Tibial artery (tissue), 4 donors: ENCODE measurements at regions not wholly inside any gene's neighbourhood (a gene's known extent, or its start where the extent isn't known, plus 50 kb on each side); places are given as distances from the start of the nearest gene placed in this dataset.

Experiments used
- DNase-seq, 2 donors: peaks; one replicate each; pipeline ENCODE4 v3.0.0-alpha.2; 2019
- H3K27ac ChIP-seq, 2 donors: fragments of 200-600 bp; sonication (generic) in 1 of 2; 1 replicate in 1 of 2; 2 replicates in 1 of 2; pipeline ENCODE4 v1.5.1; 2018 to 2019; ENCODE audit warnings: mild to moderate bottlenecking in 1 of 2
- H3K27me3 ChIP-seq, 2 donors: fragments of 200-600 bp; sonication (generic) in 1 of 2; one replicate each; pipeline versions ENCODE4 v1.5.1 to v1.6.0; 2016 to 2019
- H3K36me3 ChIP-seq, 3 donors: fragments of 200-600 bp; sonication (generic) in 2 of 3; one replicate each; pipeline ENCODE4 v1.5.1; 2016 to 2019; ENCODE audit warnings: mild to moderate bottlenecking in 2 of 3
- H3K4me1 ChIP-seq, 4 donors: fragments of 200-600 bp; sonication (generic) in 2 of 4; 1 replicate in 3 of 4; 2 replicates in 1 of 4; pipeline ENCODE4 v1.5.1; 2016 to 2019
- H3K4me3 ChIP-seq, 2 donors: fragments of 200-600 bp; sonication (generic) in 1 of 2; 1 replicate in 1 of 2; 2 replicates in 1 of 2; pipeline ENCODE4 v1.5.1; 2018 to 2019; ENCODE audit warnings: mild to moderate bottlenecking in 2 of 2
- H3K9me3 ChIP-seq, 3 donors: fragments of 200-600 bp; sonication (generic) in 1 of 3; one replicate each; pipeline ENCODE4 v1.5.1; 2016 to 2019
- CTCF ChIP-seq, 2 experiments: fragments of 200-600 bp in 1 of 2; fragments of 450-650 bp in 1 of 2; IDR thresholded peaks; one replicate each; pipeline ENCODE4 v1.5.1; 2017 to 2019; ENCODE audit warnings: antibody characterized with exemption in 2 of 2, mild to moderate bottlenecking in 1 of 2, moderate library complexity in 1 of 2
- intact Hi-C: fragments of 100-400 bp; cut with DNase I; formaldehyde crosslinking; loops from one replicate; pipeline ENCODE4 v1.15.0; 2023; ENCODE audit warnings: low total_unique reads

DNA sequence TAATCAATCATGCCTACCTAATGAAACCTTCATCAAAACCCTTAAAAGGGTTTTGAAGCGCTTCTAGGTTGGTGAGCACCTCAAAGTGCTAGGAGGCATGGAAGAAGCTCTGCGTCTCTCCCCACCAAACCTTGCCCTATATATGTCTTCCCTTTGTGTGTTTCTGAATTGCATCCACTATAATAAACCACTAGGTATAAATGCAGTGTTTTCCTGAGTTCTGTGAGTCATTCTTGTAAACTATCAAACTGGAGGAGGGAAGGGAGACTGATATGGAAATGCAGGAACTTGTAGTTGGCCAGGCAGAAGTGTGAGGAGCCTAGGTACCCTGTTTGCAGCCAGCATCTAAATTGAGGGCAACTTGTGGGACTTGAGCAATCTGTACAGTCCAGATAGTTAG, 698.8 kb downstream of the DOK5 start:
- intact Hi-C loops = no loop called here
- H3K4me1 ChIP-seq = peaks cover 0 to 8% (median 0%) of the 10 kb centered on the region in 4 donors
- no peak for DNase-seq
- H3K27ac ChIP-seq = no peak overlapping the region
- H3K36me3 ChIP-seq = no peaks in the 10 kb centered on the region
- TF ChIP-seq CTCF (IDR thresholded peaks at IDR 0.05) = no peak
- H3K4me3 ChIP-seq = no peak overlapping the region
- no peaks in the 10 kb centered on the region for H3K27me3 ChIP-seq
- no peaks in the 10 kb centered on the region for H3K9me3 ChIP-seq

GRCh38 chr20:55173601-55174000, 698.2 kb downstream of the DOK5 start:
- intact Hi-C loops = no loop called here
- Histone ChIP-seq H3K4me1 (peaks cover 0 to 8% (median 0%) of the 10 kb centered on the region in 4 donors), H3K27me3 (no peaks in the 10 kb centered on the region), H3K36me3 (no peaks in the 10 kb centered on the region), H3K27ac (no peak overlapping the region), H3K9me3 (no peaks in the 10 kb centered on the region), H3K4me3 (no peak overlapping the region)
- TF ChIP-seq CTCF (IDR thresholded peaks at IDR 0.05) = no peak
- DNase-seq = no peak

- Histone ChIP-seq H3K27me3 (no peaks in the 10 kb centered on the region), H3K4me3 (no peak overlapping the region), H3K27ac (no peak overlapping the region), H3K36me3 (no peaks in the 10 kb centered on the region), H3K9me3 (no peaks in the 10 kb centered on the region), H3K4me1 (peaks cover 0 to 8% (median 0%) of the 10 kb centered on the region in 4 donors)
- intact Hi-C loops = no loop called here
- DNase-seq = no peak
- no peak for TF ChIP-seq CTCF (IDR thresholded peaks at IDR 0.05)
These were observed 697.1 kb downstream of the DOK5 start for GRCh38 chr20:55172310-55173002.

GRCh38 chr20:55166063-55166462, 690.7 kb downstream of the DOK5 start:
- Histone ChIP-seq H3K27me3 (no peaks in the 10 kb centered on the region), H3K9me3 (no peaks in the 10 kb centered on the region), H3K4me3 (no peak overlapping the region), H3K4me1 (no peaks in the 10 kb centered on the region), H3K36me3 (no peaks in the 10 kb centered on the region), H3K27ac (no peak overlapping the region)
- DNase-seq = no peak
- no peak for TF ChIP-seq CTCF (IDR thresholded peaks at IDR 0.05)
- intact Hi-C loops = no loop called here

DNA sequence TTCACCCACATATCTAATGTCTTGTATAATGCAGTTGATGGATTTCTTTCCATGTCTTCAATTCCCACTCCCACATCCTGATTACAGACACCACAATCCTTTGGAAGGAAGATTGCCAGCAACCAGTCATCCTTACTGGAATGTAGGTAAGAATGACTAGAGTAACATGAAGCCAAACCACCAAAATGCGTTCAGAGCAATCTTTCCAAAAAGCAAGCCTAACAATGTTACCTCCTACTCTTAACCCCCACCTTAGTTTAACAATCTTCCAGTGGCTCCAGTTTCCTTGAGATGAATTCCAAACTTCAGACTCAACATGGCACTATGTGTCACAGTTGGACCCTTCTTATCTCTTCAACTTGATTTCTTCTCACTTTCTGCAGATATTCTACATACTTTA, 685.6 kb downstream of the DOK5 start:
- no peak for TF ChIP-seq CTCF (IDR thresholded peaks at IDR 0.05)

More for the DNA sequence above, 685.6 kb downstream of the DOK5 start:
- Histone ChIP-seq H3K27ac (no peak overlapping the region), H3K9me3 (peaks cover 0 to 5% (median 0%) of the 10 kb centered on the region in 3 donors), H3K27me3 (no peaks in the 10 kb centered on the region), H3K36me3 (no peaks in the 10 kb centered on the region), H3K4me1 (no peaks in the 10 kb centered on the region), H3K4me3 (no peak overlapping the region)
- intact Hi-C loops = no loop called here
- no peak for DNase-seq
